Ishikawa (cell line): ENCODE measurements at regions not wholly inside any gene's neighbourhood (a gene's known extent, or its start where the extent isn't known, plus 50 kb on each side); places are given as distances from the start of the nearest gene placed in this dataset.

Experiments used
- CEBPB ChIP-seq: IDR thresholded peaks from 2 replicates; pipeline ENCODE4 v1.6.1; 2012
- CREB1 ChIP-seq: IDR thresholded peaks from 2 replicates; pipeline ENCODE4 v1.6.1; 2012; ENCODE audit warnings: low read depth
- EGR1 ChIP-seq: IDR thresholded peaks from 2 replicates; pipeline ENCODE4 v1.6.1; 2012
- EP300 ChIP-seq: IDR thresholded peaks from 2 replicates; pipeline ENCODE4 v1.6.1; 2012; ENCODE audit warnings: borderline replicate concordance
- FOXM1 ChIP-seq: IDR thresholded peaks from 2 replicates; pipeline ENCODE4 v1.6.1; 2012; ENCODE audit warnings: low read depth, borderline replicate concordance
- NFIC ChIP-seq: IDR thresholded peaks from 2 replicates; pipeline ENCODE4 v1.6.1; 2012
- RAD21 ChIP-seq: IDR thresholded peaks from 2 replicates; pipeline ENCODE4 v1.6.1; 2012; ENCODE audit warnings: low read depth
- TAF1 ChIP-seq: IDR thresholded peaks from 2 replicates; pipeline ENCODE4 v1.6.1; 2012; ENCODE audit warnings: low read depth, mild to moderate bottlenecking
- TCF12 ChIP-seq: IDR thresholded peaks from 2 replicates; pipeline ENCODE4 v1.6.1; 2012; ENCODE audit warnings: low read depth
- TEAD4 ChIP-seq: IDR thresholded peaks from 2 replicates; pipeline ENCODE4 v1.6.1; 2012
- YY1 ChIP-seq: IDR thresholded peaks from 2 replicates; pipeline ENCODE4 v1.6.1; 2012; ENCODE audit warnings: low read depth
- ZBTB7A ChIP-seq: IDR thresholded peaks from 2 replicates; pipeline ENCODE4 v1.6.1; 2012; ENCODE audit warnings: low read depth
- TF ChIP-seq, protein P1 (sequence below): IDR thresholded peaks from 2 replicates; pipeline ENCODE4 v1.6.1; 2012
- TF ChIP-seq, protein P2 (sequence below): IDR thresholded peaks from 2 replicates; pipeline ENCODE4 v1.6.1; 2012
- TF ChIP-seq, protein P3 (sequence below): IDR thresholded peaks from 2 replicates; pipeline ENCODE4 v1.6.1; 2012; ENCODE audit warnings: low read depth, mild to moderate bottlenecking

DNA sequence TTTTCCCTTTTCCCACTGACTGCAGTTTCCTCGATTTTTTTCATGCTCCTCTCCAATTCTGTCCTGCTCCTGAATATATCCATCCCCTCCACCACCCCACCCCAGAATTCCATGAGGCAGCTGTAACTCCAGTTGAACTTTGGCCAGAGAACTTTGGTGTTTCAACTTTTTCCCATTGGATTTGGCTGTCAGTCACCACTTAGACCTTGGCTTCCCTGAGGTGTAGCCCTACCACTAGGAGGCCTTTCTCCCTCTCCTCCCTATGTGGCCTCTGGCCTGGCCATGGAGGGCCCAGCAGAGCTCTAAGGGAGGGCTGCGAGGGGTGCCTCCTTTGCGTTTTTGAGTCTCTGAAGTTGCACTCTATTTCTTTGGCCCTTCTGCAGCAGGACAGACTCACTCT lies 261.3 kb downstream of the PIK3R1 start:
- peak; percentile 26; the same call in 1 of the 2 replicates for TF ChIP-seq RAD21
- TF ChIP-seq CEBPB, result no peak

DNA sequence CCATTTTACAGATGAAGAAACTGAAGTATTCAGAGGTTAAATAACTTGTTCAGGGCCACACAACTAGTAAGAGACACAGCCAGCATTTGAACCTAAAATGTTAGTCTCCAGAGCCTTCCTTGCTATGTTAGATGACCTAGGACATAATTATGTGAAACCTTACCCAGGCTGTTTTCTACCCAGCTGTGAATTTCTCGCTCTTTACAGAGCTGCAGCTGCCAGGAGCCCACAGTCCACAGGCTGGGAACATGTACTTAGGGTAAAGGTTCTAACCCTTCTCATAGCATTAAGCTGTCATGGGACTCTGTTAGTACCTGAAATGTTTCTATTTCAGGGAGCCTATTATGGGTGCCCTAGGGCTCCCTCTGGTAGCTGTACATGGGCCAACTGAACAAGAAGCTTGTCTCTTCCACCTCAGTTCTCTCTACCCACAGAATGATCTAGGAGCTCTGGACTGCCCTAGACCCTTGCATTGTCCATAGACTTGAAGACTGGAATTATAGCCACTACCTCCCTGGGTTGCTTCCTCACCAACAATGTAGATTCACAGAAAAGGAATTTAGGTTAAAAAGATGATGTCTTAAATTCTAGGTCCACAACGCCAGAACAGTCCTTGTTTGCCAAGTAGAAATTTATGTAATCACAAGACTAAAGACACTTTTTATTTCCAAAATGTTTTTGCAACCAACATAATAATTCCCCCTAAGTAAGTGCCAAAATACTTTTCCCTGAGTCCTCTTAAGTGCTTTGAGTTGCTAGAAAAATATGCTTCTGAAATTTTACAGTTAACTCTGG lies 262.9 kb downstream of the PIK3R1 start:
- TF ChIP-seq CEBPB (no peak), TEAD4 (no peak), EGR1 (no peak), TAF1 (no peak), ZBTB7A (no peak), FOXM1 (no peak), NFIC (no peak), YY1 (no peak)
- TF ChIP-seq, protein P1, sequence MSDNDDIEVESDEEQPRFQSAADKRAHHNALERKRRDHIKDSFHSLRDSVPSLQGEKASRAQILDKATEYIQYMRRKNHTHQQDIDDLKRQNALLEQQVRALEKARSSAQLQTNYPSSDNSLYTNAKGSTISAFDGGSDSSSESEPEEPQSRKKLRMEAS, result no peak
- TF ChIP-seq, protein P2, sequence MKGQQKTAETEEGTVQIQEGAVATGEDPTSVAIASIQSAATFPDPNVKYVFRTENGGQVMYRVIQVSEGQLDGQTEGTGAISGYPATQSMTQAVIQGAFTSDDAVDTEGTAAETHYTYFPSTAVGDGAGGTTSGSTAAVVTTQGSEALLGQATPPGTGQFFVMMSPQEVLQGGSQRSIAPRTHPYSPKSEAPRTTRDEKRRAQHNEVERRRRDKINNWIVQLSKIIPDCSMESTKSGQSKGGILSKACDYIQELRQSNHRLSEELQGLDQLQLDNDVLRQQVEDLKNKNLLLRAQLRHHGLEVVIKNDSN, result no peak

DNA sequence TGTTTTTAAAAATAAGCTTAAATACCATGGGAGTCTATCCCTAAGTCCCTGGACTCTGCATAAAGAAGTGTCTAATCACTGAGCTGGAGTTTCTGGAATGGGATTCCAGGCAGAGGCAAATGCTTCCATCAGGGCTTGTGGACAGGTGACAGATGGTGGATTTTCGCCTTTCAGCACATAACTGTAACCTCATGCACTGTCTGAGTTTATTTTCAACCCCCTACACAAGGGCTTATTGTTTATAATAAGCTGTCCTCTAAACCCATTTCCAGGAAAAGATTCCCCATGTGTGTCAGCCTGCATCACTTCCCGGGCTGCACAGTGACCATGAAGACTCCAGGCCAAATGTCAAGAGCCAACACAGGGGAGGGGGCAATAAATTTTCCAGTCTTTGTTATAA lies 264.0 kb downstream of the PIK3R1 start:
- TF ChIP-seq FOXM1 (no peak), RAD21 (no peak), TCF12 (no peak), TEAD4 (no peak), TAF1 (no peak)
- TF ChIP-seq, protein P1, result no peak
- TF ChIP-seq, protein P2, result no peak

DNA sequence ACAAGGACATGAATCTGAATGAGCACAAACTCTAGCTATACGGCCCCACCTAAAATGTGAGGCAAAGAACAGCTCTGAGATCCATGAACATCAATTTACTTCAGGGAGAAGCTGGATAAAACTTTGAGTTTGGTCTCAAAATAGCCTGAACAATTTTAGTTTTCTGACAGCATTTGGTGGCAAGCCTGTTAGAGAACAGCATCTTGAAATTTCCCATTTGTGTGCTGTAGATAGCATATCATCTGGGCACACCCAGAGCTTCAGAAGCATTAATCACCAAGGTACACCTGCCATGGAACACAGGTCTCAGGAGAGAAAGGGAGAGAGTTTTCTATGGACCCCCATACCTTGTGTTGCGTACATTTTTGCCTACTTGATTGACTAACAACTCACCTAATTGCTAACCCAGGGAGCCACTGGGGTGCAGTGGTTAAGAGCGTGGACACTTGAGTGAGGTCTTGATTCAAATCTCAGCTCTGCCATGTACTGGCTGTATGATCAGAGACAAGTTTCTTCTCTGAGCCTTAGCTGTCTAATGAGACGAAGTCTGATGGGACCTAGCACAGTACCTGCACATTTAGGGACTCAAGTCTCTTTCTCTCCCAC lies 264.9 kb downstream of the PIK3R1 start:
- TF ChIP-seq CEBPB, result no peak
- TF ChIP-seq, protein P1, result no peak
- TF ChIP-seq TAF1, result no peak
- TF ChIP-seq, protein P3, sequence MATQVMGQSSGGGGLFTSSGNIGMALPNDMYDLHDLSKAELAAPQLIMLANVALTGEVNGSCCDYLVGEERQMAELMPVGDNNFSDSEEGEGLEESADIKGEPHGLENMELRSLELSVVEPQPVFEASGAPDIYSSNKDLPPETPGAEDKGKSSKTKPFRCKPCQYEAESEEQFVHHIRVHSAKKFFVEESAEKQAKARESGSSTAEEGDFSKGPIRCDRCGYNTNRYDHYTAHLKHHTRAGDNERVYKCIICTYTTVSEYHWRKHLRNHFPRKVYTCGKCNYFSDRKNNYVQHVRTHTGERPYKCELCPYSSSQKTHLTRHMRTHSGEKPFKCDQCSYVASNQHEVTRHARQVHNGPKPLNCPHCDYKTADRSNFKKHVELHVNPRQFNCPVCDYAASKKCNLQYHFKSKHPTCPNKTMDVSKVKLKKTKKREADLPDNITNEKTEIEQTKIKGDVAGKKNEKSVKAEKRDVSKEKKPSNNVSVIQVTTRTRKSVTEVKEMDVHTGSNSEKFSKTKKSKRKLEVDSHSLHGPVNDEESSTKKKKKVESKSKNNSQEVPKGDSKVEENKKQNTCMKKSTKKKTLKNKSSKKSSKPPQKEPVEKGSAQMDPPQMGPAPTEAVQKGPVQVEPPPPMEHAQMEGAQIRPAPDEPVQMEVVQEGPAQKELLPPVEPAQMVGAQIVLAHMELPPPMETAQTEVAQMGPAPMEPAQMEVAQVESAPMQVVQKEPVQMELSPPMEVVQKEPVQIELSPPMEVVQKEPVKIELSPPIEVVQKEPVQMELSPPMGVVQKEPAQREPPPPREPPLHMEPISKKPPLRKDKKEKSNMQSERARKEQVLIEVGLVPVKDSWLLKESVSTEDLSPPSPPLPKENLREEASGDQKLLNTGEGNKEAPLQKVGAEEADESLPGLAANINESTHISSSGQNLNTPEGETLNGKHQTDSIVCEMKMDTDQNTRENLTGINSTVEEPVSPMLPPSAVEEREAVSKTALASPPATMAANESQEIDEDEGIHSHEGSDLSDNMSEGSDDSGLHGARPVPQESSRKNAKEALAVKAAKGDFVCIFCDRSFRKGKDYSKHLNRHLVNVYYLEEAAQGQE, result no peak
- TF ChIP-seq TCF12, result no peak
- TF ChIP-seq ZBTB7A, result no peak
- TF ChIP-seq, protein P2, result no peak

DNA sequence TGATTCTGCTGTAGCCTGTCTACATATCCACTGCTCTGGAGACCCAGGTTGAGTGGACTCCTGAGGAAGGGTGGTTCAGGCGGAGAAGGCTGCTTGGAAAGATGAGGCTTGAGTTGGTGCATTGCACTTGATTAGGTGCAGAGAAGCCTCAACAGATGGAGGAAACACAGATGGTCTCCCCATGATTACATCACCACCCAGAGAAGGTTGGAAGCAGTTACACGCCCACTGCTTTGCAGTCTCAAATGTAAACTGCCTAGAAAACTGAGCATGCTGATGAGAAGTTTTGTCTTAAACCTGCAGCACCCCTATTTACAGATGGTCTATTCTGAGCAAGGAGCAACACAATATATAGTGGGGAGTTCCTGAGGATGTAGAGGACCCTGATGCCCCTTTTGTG lies 266.6 kb downstream of the PIK3R1 start:
- TF ChIP-seq, protein P3, result no peak
- TF ChIP-seq EP300, result no peak
- no peak for TF ChIP-seq NFIC
- TF ChIP-seq CREB1, result no peak
- TF ChIP-seq, protein P1, result no peak
- TF ChIP-seq YY1, result no peak
- TF ChIP-seq RAD21, result no peak
- no peak for TF ChIP-seq TAF1
- TF ChIP-seq, protein P2, result no peak
- TF ChIP-seq TEAD4, result no peak
- no peak for TF ChIP-seq TCF12
- TF ChIP-seq FOXM1, result no peak
